Muscle of back (tissue), 3 donors: ENCODE measurements at regions not wholly inside any gene's neighbourhood (a gene's known extent, or its start where the extent isn't known, plus 50 kb on each side); places are given as distances from the start of the nearest gene placed in this dataset.
A peak's percentile ranks its signal among the peaks of the same experiment; 100 is the strongest.

Source experiments
- DNase-seq, 3 donors: peaks; one replicate each; pipeline versions ENCODE4 v3.0.0 to v3.0.0-alpha.2; 2013

DNA sequence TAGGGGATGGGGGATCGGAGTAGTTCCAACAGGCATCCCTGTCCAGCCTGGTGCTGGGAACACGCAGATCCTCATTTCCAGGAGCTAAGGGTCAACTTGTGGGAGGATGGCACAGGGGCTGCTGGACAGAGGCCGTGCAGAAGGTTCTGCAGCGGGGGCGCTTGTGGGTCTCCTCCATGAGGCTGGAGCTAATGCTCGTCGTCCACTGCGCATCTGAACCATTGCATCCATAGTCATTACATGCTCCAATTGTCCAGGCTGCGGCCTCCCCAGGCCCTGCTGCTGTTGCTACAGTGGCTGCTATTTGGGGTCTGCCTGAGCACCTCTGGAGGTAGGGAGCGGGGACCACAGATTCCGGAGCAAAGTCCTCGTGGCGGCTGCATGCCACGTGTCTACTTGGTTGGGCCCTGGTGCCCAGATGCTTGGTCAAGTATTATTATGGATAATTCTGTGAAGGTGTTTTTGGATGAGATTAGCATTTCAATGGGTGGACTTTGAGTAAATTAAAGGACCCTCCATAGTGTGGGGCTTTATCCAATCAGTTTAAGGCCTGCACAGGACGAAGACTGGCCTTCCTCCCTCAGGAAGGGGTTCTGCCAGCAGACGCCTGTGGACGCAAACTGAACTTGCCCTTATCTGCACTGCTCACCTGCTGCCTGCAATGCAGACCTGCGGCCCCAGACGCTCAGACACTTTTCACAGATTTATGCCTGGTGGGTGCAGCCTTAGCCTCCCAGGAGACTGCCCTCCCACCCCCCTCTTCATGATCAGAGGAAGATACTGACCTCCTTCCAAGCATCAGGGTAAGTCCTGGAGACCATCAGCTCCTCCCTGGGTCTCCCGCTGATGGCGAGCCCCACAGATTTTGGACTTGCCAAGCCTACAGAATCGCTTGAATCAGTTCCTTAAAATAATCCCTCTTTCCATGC, 127.5 kb upstream of the IRX4 start:
- DNase-seq: no peak

DNA sequence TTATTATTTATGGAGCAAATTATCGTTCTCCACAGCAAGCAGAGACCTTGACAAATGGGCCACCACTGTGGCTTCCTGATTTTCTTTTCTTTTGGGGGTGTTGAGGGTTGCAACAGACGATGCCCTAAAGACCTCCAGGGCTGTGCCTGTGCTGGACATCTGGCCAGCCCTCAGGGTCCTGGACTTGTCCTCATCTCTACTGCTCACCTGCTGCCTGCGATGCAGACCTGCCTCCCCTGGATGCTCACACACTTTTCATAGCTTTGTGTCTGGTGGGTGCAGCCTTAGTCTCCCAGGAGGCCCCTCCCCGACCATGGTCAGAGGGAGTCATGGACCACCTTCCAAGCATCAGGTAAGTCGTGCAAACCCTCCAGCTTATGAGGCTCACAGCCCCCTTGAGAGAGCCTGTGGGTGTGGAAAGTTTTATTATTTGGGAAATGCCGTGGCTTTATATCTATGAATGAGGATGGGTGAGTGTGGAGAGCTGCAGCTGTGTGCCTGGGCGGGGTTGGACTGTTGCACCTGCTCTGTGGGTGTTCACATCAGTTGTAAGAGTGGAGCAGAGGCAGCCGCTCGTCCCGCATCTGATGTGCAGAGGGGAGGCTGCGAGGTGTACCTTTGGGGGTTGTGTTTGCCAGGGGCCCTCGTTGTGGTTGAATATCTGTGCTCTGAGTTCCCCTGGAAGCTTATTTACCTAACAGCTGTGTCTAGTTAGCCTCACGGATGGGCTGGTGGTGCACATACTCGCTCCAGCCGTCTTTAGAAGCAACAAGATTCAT, 126.3 kb upstream of the IRX4 start:
- peak in 1 of 3 donors; percentile 43 for DNase-seq

GRCh38 chr5:2007878-2008501, 125.3 kb upstream of the IRX4 start:
- peak in 2 of 3 donors; percentile 34 to 80 for DNase-seq

DNA sequence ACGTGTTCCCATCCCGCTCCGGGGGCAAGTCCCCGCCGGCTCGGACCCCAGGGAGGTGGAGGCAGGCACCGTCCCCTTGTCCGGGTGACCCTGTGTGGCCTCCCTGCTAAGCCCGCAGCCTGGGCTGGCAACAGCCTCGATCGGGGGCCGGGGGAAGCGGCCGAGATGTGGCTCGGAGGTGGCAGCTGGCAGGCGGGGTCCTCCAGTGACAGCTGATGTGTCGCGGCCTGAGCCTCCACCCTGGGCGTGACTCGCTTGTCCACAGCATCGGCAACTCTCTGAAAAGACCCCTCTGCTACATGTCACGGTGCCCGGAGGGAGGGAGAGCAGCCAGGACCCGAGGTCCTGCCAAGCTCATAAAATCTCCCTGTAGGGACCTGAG, 124.8 kb upstream of the IRX4 start:
- DNase-seq: peak in 1 of 3 donors; percentile 55

DNA sequence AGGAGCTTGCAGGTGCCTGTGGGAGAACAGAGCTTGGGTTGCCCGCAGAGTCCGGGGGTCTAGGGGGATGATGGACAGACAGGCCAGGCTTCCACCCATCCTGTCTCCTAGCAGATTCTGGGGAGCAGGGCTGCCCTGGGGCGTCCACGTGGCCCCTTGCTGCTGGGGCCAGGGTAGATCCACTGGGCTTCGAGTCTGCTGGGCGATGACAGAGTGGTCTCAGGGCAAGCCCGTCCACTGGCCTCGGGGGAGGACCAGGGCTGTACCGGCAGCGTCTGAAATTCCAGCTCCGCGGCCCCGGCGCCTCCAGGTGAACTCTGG, 124.2 kb upstream of the IRX4 start:
- no peak for DNase-seq

GRCh38 chr5:2006193-2006970, 123.7 kb upstream of the IRX4 start:
- DNase-seq: peak in 1 of 3 donors; percentile 21

- DNase-seq: no peak
Measured at GRCh38 chr5:2005101-2006041, 122.6 kb upstream of the IRX4 start.

- DNase-seq: no peak
Measured at GRCh38 chr5:2003690-2004365, 121.1 kb upstream of the IRX4 start.

DNA sequence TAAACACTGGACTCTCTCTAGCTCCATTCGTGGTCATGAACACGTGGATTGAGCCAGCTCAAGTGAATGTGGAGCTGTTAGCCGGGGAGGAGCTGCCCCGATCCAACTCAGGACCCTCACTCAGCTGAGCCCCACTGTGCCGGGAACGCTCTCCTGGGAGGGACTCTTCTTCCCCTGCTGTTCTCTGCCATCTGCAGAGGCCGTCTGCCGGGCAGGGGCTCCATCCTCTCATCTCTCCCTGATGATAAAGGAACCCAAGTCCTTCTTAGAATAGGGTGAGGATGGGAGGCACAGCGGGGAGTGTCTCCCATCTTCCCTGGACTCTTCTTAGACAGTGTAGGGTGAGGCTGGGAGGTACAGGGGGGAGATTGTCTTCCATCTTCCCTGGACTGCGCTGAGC, 120.5 kb upstream of the IRX4 start:
- DNase-seq: no peak

DNA sequence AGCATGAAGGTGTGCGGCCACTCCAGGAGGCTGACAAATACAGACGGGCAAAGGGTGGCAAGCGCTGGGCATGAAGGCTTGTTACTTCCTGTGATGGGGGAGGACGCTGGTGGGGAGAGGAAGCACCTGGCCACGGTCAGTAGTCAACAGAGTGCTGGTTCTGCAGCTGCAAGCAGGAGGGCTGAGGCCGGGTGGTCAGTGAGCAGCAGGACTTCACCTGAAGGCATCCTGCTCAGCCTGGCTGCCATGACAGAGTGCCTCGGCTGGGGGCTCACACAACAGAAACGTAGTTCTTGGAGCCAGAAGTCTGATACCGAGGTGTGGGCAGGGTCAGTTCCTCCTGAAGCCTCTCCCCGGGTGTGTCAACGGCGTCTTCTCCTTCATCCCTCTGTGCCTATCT, 118.6 kb upstream of the IRX4 start:
- no peak for DNase-seq

DNA sequence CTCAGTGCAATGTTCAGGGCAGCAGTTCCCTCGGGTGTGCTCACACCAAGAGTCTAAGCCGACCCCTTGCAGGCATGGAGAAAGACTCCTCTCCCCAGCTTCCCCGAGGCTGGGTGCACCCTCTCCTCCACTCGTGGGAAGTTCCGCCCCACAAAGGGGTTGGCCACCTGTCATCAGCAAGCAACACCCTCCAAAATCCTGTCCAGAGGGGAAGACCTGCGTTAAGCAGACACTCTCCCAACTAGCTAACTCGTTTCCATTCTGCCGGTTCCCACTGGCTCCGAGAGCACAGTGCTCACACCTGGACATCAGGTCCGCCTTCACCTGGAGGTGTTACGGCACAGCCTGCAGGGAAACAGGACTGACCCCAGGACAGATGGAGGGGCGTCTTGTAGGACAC, 117.9 kb upstream of the IRX4 start:
- DNase-seq: no peak

GRCh38 chr5:1999794-2000193, 117.1 kb upstream of the IRX4 start:
- DNase-seq: no peak

DNA sequence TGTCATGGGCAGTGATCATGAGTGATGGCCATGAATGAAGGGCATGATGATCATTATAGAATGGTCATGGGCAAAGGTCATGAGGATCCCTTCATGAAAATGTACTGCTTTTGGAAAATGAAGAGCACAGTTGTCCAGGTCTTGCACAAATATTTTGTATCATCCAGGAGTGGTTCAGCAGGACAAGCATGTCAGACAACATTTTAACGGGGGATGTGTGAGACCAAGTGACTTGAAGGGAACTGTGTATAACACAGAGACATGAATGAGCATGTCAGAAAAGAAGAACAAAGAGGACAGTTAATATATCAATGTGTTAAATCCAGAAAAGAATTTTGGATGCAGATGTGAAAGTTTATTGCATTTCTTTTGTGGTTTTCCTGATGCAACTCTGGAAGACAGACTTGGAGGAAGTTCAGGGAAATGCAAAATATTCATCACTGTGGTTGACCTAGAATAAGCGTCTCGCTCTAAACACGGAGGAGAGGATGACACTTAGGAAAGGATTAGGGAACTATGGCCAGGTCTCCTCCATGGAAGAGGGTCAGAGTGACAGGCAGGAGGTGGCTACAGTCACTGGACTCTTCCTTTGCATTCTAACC, 116.1 kb upstream of the IRX4 start:
- DNase-seq: no peak

DNA sequence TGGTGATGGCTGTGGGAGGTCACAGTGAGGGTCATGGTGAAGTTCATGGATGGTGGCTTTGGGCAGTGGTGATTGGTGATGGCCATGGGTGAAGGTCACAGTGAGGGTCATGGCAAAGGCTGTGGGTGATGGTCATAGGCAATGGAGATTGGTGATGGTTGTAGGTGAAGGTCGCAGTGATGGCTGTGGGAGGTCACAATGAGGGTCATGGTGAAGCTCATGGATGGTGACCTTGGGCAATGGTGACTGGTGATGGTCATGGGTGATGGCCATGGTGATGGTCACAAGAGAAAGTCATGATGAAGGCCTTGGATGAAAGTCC, 115.6 kb upstream of the IRX4 start:
- no peak for DNase-seq

- no peak for DNase-seq
Measured at GRCh38 chr5:1997640-1998347, 115.1 kb upstream of the IRX4 start.

- no peak for DNase-seq
Measured at GRCh38 chr5:1995491-1995890, 112.8 kb upstream of the IRX4 start.

GRCh38 chr5:1987471-1987870, 104.7 kb upstream of the IRX4 start:
- no peak for DNase-seq

DNA sequence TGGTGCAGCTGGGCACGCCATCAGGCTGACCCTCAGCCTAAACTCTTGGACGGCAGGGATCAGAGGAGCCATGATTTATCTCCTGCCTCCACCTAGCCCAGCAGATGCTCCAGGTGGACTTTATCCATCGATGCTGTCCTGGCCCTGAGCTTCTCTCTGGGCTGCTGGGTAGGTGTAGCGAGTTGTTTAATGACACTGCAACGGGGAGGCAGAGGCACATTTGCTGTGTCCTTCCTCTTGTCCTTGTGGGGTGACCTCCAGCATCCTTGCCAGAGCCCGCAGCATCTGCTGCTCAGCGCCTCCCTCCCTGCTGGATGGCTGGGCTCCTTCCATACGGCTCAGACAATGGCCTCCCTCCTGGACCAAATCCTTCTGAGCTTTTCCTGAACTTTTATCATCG, 103.1 kb upstream of the IRX4 start:
- DNase-seq: no peak
